Trophoblast cell (in vitro differentiated cells and primary cell): ENCODE measurements at regions not wholly inside any gene's neighbourhood (a gene's known extent, or its start where the extent isn't known, plus 50 kb on each side); places are given as distances from the start of the nearest gene placed in this dataset.

Source experiments
- DNase-seq, 2 donors: peaks; one replicate each; pipeline ENCODE4 v3.0.0-alpha.2; 2016
- H2AFZ ChIP-seq: 2 replicates; pipeline ENCODE4 v1.6.1; 2013; ENCODE audit warnings: low read length, moderate library complexity, mild to moderate bottlenecking; ENCODE audit not compliant: insufficient read depth, poor library complexity
- H2AK5ac ChIP-seq: 2 replicates; pipeline ENCODE4 v1.6.1; 2013; ENCODE audit warnings: mild to moderate bottlenecking, low read length
- H2BK120ac ChIP-seq: 2 replicates; pipeline ENCODE4 v1.6.1; 2013; ENCODE audit warnings: low read length, mild to moderate bottlenecking, moderate library complexity; ENCODE audit not compliant: insufficient read depth, poor library complexity
- H2BK12ac ChIP-seq: 2 replicates; pipeline ENCODE4 v1.6.1; 2013; ENCODE audit warnings: mild to moderate bottlenecking, low read length, moderate library complexity
- H2BK5ac ChIP-seq: 2 replicates; pipeline ENCODE4 v1.6.1; 2013; ENCODE audit warnings: low read length, low read depth, moderate library complexity, mild to moderate bottlenecking; ENCODE audit not compliant: poor library complexity
- H3K14ac ChIP-seq: 2 replicates; pipeline ENCODE4 v1.6.1; 2013; ENCODE audit warnings: mild to moderate bottlenecking, low read length
- H3K18ac ChIP-seq: 2 replicates; pipeline ENCODE4 v1.6.1; 2013; ENCODE audit warnings: mild to moderate bottlenecking, low read length
- H3K23ac ChIP-seq: 2 replicates; pipeline ENCODE4 v1.6.1; 2013; ENCODE audit warnings: low read length
- H3K27ac ChIP-seq: 2 replicates; pipeline ENCODE4 v1.5.1; 2013; ENCODE audit warnings: low read depth, mild to moderate bottlenecking, inconsistent platforms, low read length, moderate library complexity
- H3K27me3 ChIP-seq: 2 replicates; pipeline ENCODE4 v1.6.1; 2013; ENCODE audit warnings: inconsistent platforms, mild to moderate bottlenecking, low read length, moderate library complexity; ENCODE audit not compliant: insufficient read depth
- H3K36me3 ChIP-seq, 2 experiments: 1 replicate in 1 of 2; 2 replicates in 1 of 2; pipeline ENCODE4 v1.6.1; 2013; ENCODE audit warnings: low read length in 2 of 2, mild to moderate bottlenecking in 2 of 2, moderate library complexity in 1 of 2; ENCODE audit not compliant: insufficient read depth in 2 of 2, control insufficient read depth in 1 of 2
- H3K4ac ChIP-seq: 2 replicates; pipeline ENCODE4 v1.6.1; 2013; ENCODE audit warnings: low read depth, mild to moderate bottlenecking, low read length, moderate library complexity
- H3K4me1 ChIP-seq, 2 experiments: 1 replicate in 1 of 2; 2 replicates in 1 of 2; pipeline ENCODE4 v1.6.1; 2013; ENCODE audit warnings: low read length in 2 of 2, mild to moderate bottlenecking in 2 of 2, moderate library complexity in 1 of 2; ENCODE audit not compliant: insufficient read depth in 2 of 2, control insufficient read depth in 1 of 2
- H3K4me2 ChIP-seq: 2 replicates; pipeline ENCODE4 v1.6.1; 2013; ENCODE audit warnings: inconsistent platforms, mild to moderate bottlenecking, low read length, moderate library complexity
- H3K4me3 ChIP-seq: 2 replicates; pipeline ENCODE4 v1.5.1; 2013; ENCODE audit warnings: mild to moderate bottlenecking, low read depth, low read length, inconsistent platforms
- H3K79me1 ChIP-seq: one replicate; pipeline ENCODE4 v1.6.1; 2013; ENCODE audit warnings: low read length
- H3K79me2 ChIP-seq: 2 replicates; pipeline ENCODE4 v1.6.1; 2013; ENCODE audit warnings: low read length, mild to moderate bottlenecking; ENCODE audit not compliant: control insufficient read depth, insufficient read depth, poor library complexity
- H3K9ac ChIP-seq: 2 replicates; pipeline ENCODE4 v1.6.1; 2013; ENCODE audit warnings: mild to moderate bottlenecking, low read length
- H3K9me3 ChIP-seq: 2 replicates; pipeline ENCODE4 v1.6.1; 2013; ENCODE audit warnings: low read depth, mild to moderate bottlenecking, control low read depth, inconsistent platforms, low read length; ENCODE audit not compliant: insufficient read depth
- H4K12ac ChIP-seq: 2 replicates; pipeline ENCODE4 v1.6.1; 2013; ENCODE audit warnings: low read depth, mild to moderate bottlenecking, low read length, moderate library complexity
- H4K8ac ChIP-seq: 2 replicates; pipeline ENCODE4 v1.6.1; 2013; ENCODE audit warnings: low read depth, mild to moderate bottlenecking, low read length, moderate library complexity
- H4K91ac ChIP-seq: one replicate; pipeline ENCODE4 v1.6.1; 2013; ENCODE audit warnings: low read depth, mild to moderate bottlenecking, low read length, moderate library complexity
- WGBS: extraction: QIAGEN DNeasy Blood & Tissue Kit; methylation state at CpG from one replicate; pipeline ENCODE4 v1.1.7; 2013; ENCODE audit warnings: missing lambda C conversion rate; ENCODE audit not compliant: insufficient read length, insufficient coverage; ENCODE audit errors: extremely low coverage; 5-methylcytosine and 5-hydroxymethylcytosine counted together

DNA sequence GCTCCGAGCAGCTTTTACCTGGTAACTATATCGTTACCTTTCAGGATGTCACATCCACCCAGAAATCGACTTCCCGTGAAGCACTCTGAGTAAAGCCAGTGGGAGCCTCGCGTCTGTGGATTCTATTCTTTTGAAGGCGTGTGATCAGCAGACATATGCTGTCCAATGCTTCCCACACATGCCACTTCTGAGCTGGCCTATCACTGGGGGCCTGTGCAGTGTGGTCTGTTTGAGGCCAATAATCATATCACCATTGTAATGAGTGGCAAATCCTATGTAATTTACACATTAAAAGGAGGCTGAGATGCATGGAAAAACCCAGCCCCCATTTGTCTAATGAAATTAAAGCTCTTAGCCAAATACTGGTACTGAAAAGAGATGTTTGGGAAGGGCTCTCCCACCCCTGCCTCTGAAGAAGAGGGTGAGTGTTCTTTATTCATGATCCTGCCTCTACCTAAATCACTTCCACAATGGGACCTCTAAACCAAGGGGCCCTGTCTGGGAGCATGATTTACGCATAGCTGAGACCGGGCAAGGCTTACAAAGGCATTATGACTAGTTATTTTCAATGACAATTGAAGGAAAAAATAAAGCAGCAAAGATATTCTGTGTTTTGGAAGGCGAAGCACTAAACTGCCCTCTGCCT is 686.8 kb downstream of the ZEB2 start:
- Histone ChIP-seq H3K4me1 (no peaks in the 10 kb centered on the region), H3K4me3 (no peak overlapping the region), H3K27me3 (no peaks in the 10 kb centered on the region), H3K14ac (no peak overlapping the region), H3K23ac (no peak overlapping the region), H3K9me3 (no peaks in the 10 kb centered on the region), H3K18ac (no peak overlapping the region), H3K4ac (no peak overlapping the region), H2BK120ac (no peak overlapping the region), H2BK5ac (no peak overlapping the region), H2AFZ (no peak overlapping the region), H4K12ac (no peak overlapping the region), H4K8ac (no peak overlapping the region), H3K27ac (no peak overlapping the region), H3K79me2 (no peaks in the 10 kb centered on the region), H3K9ac (no peak overlapping the region), H3K79me1 (no peaks in the 10 kb centered on the region), H2BK12ac (no peak overlapping the region), H3K4me2 (no peak overlapping the region), H4K91ac (no peak overlapping the region), H2AK5ac (no peak overlapping the region), H3K36me3 (no peaks in the 10 kb centered on the region)
- WGBS, result no CpG with 5 or more reads among the region's 10 CpGs
- DNase-seq, result no peak

DNA sequence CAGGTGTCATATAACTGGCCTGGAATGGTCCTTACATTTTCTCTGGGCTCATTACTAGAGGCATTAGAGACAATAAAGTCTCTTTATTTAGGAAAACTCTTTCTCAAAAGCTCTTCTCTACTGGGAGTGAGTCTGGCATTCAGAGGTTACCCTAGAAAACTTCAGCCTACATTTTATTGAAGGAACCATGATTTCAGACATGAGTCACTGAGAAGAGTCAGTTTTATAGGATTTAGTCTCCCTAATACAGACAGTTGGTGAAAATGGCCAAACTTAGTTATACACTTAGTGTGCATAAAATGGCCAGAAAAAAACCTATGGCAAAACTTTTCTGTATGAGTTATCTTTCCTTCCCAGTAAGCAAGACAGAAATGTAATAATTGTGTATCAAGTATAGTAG is 689.4 kb downstream of the ZEB2 start:
- H4K8ac ChIP-seq, result no peak overlapping the region
- no peak for DNase-seq
- H2BK5ac ChIP-seq, result no peak overlapping the region
- no peak overlapping the region for H3K27ac ChIP-seq
- H3K79me2 ChIP-seq, result no peaks in the 10 kb centered on the region
- H3K79me1 ChIP-seq, result no peaks in the 10 kb centered on the region
- no peak overlapping the region for H4K91ac ChIP-seq
- H3K18ac ChIP-seq, result no peak overlapping the region
- H2BK12ac ChIP-seq, result no peak overlapping the region
- no peak overlapping the region for H2BK120ac ChIP-seq
- H3K23ac ChIP-seq, result no peak overlapping the region
- no peaks in the 10 kb centered on the region for H3K9me3 ChIP-seq
- H3K14ac ChIP-seq, result no peak overlapping the region
- no peak overlapping the region for H2AFZ ChIP-seq
- no peak overlapping the region for H3K9ac ChIP-seq
- no peak overlapping the region for H2AK5ac ChIP-seq
- H3K27me3 ChIP-seq, result no peaks in the 10 kb centered on the region
- H3K4me2 ChIP-seq, result no peak overlapping the region
- H3K36me3 ChIP-seq, result no peaks in the 10 kb centered on the region
- H3K4me3 ChIP-seq, result no peak overlapping the region
- H3K4ac ChIP-seq, result no peak overlapping the region
- H3K4me1 ChIP-seq, result no peaks in the 10 kb centered on the region
- no peak overlapping the region for H4K12ac ChIP-seq

DNA sequence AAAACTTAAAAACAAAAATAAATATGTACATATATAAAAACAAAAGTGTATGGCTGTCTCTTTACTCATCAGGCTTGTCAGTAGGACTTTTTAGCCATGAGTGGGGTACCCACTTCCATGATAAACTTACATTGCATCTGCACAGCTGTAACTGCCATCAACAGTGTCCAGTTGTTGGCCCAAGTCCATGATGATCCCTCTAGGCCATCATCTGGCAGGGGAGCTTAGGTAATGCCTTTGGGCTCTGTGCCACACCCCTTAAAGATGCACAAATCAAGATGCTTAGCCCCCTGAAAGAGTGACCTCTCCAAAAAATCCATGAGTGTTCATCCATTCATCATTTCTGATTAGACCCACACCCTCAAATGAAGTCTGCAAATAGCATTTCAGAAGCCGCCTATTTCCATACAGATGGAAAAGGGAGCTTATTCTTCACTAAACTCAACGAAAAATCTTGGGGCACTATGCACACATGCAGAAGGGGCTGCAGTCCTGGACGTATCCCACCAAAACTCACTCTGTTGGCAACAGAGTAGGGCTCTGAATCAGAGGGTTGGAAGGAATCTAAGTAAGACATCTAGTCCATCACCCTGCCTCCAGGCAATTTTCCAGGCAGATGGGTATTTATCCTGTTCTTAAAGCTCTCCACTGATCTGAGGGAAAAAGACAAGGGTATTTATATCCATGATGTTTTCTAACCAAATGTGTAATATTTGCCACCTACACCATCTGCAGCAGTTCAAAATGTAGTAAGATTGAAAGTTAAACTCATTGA is 691.0 kb downstream of the ZEB2 start:
- no peak overlapping the region for H2BK5ac ChIP-seq
- H3K4me2 ChIP-seq, result no peak overlapping the region
- H3K27me3 ChIP-seq, result no peaks in the 10 kb centered on the region
- H4K12ac ChIP-seq, result no peak overlapping the region
- H3K23ac ChIP-seq, result no peak overlapping the region
- no peak overlapping the region for H3K18ac ChIP-seq
- no peak overlapping the region for H4K91ac ChIP-seq
- no peak overlapping the region for H2AFZ ChIP-seq
- no peaks in the 10 kb centered on the region for H3K9me3 ChIP-seq
- no peaks in the 10 kb centered on the region for H3K36me3 ChIP-seq
- no peak overlapping the region for H3K14ac ChIP-seq
- no peak overlapping the region for H3K27ac ChIP-seq
- H2AK5ac ChIP-seq, result no peak overlapping the region
- peak; percentile 18 to 37 for DNase-seq
- no peaks in the 10 kb centered on the region for H3K4me1 ChIP-seq
- no CpG with 5 or more reads among the region's 3 CpGs for WGBS
- H3K4me3 ChIP-seq, result no peak overlapping the region
- no peak overlapping the region for H2BK120ac ChIP-seq
- no peaks in the 10 kb centered on the region for H3K79me2 ChIP-seq
- H2BK12ac ChIP-seq, result no peak overlapping the region
- no peak overlapping the region for H4K8ac ChIP-seq
- no peak overlapping the region for H3K4ac ChIP-seq
- no peaks in the 10 kb centered on the region for H3K79me1 ChIP-seq
- H3K9ac ChIP-seq, result no peak overlapping the region

DNA sequence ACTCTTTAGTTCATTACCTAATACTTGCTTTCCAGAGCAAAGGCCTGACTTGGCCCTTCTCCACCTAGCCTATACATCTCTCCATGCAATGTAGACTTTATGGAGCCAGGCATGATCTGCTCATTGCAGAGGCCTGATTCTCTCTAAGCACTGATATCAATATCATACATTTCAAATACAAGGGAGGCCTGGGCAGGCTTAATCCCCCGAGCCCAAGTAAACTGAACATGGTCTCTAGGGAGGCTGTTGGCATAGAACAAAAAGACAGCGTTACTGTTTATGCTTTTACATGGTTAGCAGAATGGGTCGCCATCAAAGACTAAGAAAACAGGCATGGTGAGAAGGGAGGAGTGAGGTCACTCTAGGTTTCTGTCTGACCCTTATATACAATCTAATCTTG is 695.1 kb downstream of the ZEB2 start:
- H4K8ac ChIP-seq, result no peak overlapping the region
- no peak overlapping the region for H3K18ac ChIP-seq
- H3K79me2 ChIP-seq, result no peaks in the 10 kb centered on the region
- no peaks in the 10 kb centered on the region for H3K36me3 ChIP-seq
- H3K4me1 ChIP-seq, result no peaks in the 10 kb centered on the region
- H3K9me3 ChIP-seq, result no peaks in the 10 kb centered on the region
- no peak overlapping the region for H2AK5ac ChIP-seq
- no peak overlapping the region for H4K91ac ChIP-seq
- H3K4me3 ChIP-seq, result no peak overlapping the region
- H3K79me1 ChIP-seq, result no peaks in the 10 kb centered on the region
- no peak overlapping the region for H3K27ac ChIP-seq
- no peaks in the 10 kb centered on the region for H3K27me3 ChIP-seq
- H4K12ac ChIP-seq, result no peak overlapping the region
- no peak overlapping the region for H3K4me2 ChIP-seq
- no CpG with 5 or more reads among the region's 3 CpGs for WGBS
- DNase-seq, result no peak
- H3K4ac ChIP-seq, result no peak overlapping the region
- H2BK5ac ChIP-seq, result no peak overlapping the region
- no peak overlapping the region for H3K23ac ChIP-seq
- no peak overlapping the region for H2BK12ac ChIP-seq
- H3K14ac ChIP-seq, result no peak overlapping the region
- no peak overlapping the region for H2BK120ac ChIP-seq
- H3K9ac ChIP-seq, result no peak overlapping the region
- no peak overlapping the region for H2AFZ ChIP-seq
